ENCODE measurements at regions not wholly inside any gene's neighbourhood (a gene's known extent, or its start where the extent isn't known, plus 50 kb on each side); places are given as distances from the start of the nearest gene placed in this dataset.
"Not testable (repeated sequence)": the region's sequence is repeated elsewhere in the genome, so short reads cannot be mapped to it uniquely, and the experiment has no call there.

DNA sequence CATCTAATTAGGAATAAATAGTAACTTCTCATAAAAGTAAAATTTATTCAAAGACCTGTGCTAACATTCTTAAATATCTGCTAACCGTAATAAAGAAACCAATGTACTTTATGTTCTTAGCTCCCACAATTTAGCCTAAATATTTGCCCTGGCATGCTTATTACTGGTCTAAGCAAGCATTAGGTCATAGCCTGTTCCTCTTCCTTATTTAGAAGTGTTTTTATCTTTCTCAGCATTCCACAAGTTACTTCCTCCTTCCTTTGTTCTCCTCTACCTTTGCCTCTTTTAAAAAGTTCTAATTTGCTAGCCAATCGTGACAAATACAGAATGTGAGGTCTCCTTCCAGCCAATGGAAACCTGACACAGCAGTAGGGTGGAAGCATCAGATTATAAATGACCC is 173.3 kb downstream of the TEX13C start:
- DNase-seq; intact Hi-C loops (cut with DNase I, micrococcal nuclease); ATAC-seq: not testable (repeated sequence)

DNA sequence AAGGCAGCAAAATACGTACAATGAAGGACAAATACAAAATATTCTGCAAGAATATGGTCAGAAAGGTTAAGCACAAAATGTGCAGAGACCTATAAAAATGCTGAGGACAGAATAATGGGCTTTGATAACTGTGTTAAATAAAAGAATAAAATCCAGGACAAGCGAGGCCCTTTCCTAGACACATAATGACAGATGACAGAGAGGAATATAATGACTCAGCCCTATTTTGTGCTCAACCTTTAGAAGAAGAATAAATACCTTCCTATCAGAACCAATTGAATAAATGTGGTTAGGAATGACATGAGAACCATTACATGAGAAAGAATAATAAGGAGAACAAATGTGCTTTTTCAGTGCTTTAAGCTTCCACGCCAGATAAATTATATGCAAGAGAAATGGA is 178.0 kb downstream of the TEX13C start:
- DNase-seq, result no peak
- ATAC-seq, result no peak
- intact Hi-C loops (cut with DNase I, micrococcal nuclease), result no loop called here

GRCh38 chrX:125503769-125504168 is 184.1 kb downstream of the TEX13C start:
- intact Hi-C loops (cut with DNase I, micrococcal nuclease), result no loop called here
- ATAC-seq (no peak), DNase-seq (no peak)

DNA sequence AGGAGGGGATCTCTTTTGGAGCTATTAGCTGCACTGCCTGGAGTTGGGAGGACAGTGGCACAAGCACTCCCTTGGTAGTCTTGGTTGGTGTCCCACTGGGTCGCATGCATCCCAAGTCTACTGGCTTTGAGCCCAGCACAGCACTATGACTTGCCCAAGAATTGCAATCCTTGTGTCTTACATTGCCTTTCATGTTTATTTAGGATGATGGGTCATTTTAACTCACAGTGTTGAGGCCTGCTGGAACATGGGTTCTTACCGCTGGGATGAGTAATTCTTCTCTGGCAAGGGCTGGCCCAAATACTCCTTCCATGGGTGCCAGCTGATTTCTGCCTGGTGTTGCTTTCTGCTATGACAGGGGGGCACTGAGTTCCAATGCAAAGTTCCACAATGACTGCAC is 185.5 kb downstream of the TEX13C start:
- ATAC-seq, result no peak
- intact Hi-C loops (cut with DNase I, micrococcal nuclease), result no loop called here
- DNase-seq, result no peak

DNA sequence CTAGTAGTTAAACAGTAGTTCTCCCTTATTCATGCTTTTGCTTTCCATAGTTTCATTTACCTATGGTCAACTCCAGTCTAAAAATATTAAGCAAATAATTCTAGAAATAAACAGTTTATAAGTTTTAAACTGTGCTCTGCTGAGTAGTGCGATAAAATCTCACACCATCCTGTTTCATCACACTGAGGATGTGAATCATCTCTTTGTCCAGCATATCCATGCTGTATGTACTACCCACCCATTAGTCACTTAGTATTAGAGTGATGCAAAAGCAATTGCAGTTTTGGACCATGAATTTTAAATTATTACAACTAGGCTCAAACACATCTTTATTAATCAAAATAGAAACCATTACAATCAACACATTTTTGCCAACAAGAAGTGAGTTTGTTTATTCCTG is 187.4 kb downstream of the TEX13C start:
- ATAC-seq, result no peak
- intact Hi-C loops (cut with DNase I, micrococcal nuclease), result no loop called here

GRCh38 chrX:125520029-125520428 is 200.4 kb downstream of the TEX13C start:
- DNase-seq (no peak), ATAC-seq (no peak)
- intact Hi-C loops (cut with DNase I, micrococcal nuclease), result no loop called here

More for the DNA sequence above, 187.4 kb downstream of the TEX13C start:
- no peak for DNase-seq

GRCh38 chrX:125522752-125523151 is 203.1 kb downstream of the TEX13C start:
- intact Hi-C loops (cut with DNase I, micrococcal nuclease), result no loop called here
- DNase-seq, result no peak
- ATAC-seq, result no peak

DNA sequence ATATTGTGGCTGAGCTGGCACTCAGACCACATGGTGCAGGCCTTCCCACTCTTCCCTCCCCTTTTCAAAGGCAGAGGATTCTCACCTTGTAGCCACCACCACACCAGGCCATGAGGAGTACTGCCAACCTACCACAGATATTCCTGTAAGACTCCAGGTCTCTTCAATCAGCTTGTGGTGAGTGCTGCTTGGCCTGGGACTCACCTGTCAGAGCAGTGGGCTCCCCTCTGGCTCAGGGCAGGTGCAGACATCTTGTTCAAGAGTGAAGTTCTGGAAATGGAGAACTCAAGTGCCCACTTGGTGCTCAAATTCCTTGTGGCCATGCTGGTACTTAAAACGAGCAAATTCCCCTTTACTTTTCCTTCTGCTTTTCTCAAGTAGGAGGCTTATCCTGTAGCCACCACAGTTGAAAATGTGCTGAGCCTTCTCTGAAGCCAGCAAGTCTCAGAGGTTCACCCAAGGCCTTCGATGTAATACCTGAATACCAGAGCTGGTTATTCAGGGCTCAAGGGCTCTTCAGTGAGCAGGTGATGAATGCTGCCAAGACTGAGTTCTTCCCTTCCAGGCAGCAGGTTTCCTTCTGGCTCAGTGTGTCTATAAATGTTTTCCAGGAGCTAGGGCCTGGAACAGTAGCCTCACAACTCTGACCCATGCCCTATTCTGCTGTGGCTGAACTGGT is 212.9 kb downstream of the TEX13C start:
- intact Hi-C loops (cut with DNase I, micrococcal nuclease), result no loop called here
- ATAC-seq (no peak), DNase-seq (no peak)

DNA sequence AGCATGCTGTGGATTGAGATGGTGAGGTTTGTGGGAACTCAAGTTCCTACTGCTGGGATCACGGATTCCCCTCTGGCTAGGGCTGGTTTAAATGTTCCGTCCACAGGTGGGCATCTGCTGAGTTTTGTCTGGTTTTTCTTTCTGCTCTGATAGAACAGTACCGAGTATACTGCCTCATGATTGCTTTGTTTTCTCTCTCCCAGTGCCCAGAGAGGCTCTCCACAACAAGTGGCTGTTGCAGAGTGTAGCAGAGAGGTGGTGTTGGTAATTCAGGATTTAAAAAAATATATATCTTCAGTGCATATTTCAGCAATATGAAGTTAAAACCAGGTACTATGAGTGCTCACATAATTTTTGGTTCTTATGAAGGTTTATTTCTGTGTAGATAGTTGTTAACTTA is 213.7 kb downstream of the TEX13C start:
- no peak for DNase-seq

DNA sequence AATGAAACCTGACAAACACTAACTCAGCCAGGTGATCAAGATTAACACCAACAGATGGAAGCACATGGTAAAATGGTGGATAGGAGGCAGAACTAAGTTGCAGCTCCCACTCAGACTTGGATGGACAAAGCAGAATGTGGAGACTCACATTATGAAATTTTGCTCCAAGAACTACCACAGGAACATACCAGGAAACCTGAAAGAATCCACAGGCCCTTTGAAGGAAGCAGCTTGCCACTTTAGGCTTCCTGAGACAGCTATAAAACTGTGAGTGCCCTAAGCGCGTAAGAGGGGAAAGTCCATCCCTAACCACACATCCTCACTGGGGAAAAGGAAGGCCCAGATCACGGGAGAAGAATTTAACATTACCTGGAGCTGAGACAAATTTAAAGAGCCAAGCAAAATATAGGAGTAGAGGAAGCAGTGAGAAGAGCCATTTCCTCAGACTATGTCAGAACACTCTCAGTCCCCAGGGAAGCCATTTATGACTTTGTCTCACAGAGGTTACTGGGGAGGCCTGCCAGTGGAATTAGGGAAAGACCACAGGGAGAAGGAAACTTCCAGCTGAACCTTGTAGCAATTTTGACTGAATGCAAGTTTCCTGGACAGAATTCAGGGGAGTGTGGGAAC is 224.5 kb downstream of the TEX13C start:
- intact Hi-C loops (cut with DNase I, micrococcal nuclease), result no loop called here
- DNase-seq (no peak), ATAC-seq (no peak)

More for the DNA sequence above, 213.7 kb downstream of the TEX13C start:
- intact Hi-C loops (cut with DNase I, micrococcal nuclease), result no loop called here
- ATAC-seq, result no peak

GRCh38 chrX:125544856-125545255 is 225.2 kb downstream of the TEX13C start:
- intact Hi-C loops (cut with DNase I, micrococcal nuclease), result no loop called here
- ATAC-seq (no peak), DNase-seq (no peak)

- intact Hi-C loops (cut with DNase I, micrococcal nuclease), result no loop called here
- DNase-seq, result no peak
- ATAC-seq, result no peak
Observed at GRCh38 chrX:125577479-125577878, 257.8 kb downstream of the TEX13C start.

DNA sequence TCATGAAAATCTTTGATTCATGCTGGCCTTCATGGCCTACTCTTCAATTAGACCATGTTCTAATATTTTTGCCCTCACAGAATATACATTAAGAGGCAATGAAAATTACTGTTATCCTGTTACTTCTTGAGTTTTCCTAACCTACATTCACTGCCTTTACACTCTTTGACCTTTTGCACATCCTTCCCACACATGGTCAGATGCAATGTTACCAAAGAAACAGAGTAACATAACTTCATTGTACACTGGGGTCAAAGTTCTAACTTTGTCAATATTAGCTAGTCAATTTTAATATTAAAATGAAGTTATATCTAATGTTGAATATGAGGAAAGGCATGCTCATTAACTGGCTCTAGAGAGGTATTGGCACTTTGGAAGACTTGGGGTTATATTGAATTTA is 284.8 kb downstream of the TEX13C start:
- no peak for ATAC-seq

DNA sequence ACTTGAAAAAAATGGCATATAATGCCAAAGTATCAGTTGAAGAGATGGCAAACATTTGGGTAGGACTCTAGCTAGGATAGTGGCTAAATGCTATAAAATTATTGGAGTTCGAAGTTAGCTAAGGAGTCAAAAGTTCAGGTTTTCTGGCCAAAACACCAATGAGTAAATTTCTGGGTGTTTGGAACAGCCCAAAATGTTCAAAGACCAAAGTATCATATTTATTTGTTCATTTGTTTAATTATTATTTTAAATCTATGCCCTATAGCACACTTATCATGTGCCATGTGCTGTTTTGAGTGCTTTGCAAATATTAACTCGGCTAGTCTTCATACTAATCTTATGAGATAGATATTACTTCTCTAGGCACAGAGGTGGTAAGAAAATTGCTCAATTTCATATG is 285.5 kb downstream of the TEX13C start:
- DNase-seq (no peak), ATAC-seq (no peak)
- intact Hi-C loops (cut with DNase I, micrococcal nuclease), result no loop called here

More for the DNA sequence above, 284.8 kb downstream of the TEX13C start:
- intact Hi-C loops (cut with DNase I, micrococcal nuclease), result no loop called here
- DNase-seq, result no peak

DNA sequence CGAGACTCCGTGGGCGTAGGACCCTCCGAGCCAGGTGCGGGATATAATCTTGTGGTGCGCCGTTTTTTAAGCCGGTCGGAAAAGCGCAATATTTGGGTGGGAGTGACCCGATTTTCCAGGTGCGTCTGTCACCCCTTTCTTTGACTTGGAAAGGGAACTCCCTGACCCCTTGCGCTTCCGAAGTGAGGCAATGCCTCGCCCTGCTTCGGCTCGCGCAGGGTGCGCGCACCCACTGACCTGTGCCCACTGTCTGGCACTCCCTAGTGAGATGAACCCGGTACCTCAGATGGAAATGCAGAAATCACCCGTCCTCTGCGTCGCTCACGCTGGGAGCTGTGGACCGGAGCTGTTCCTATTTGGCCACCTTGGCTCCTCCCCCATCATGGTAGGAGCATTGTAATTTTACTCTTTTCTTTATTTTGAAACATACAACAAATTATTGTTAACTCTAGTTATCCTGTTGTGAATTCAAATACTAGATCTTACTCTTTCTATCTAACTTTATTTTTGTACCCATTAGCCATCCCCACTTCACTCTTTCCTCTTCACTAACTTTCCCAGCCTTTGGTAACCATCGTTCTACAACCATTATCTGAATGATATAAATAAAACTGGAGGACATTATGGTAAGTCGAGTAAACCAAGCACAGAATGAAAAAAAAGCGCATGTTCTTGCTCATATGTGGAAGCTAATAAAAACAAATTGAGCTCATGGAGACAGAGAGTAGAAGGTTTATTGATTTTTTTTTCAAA is 295.1 kb downstream of the TEX13C start:
- ATAC-seq; intact Hi-C loops (cut with DNase I, micrococcal nuclease); DNase-seq: not testable (repeated sequence)

DNA sequence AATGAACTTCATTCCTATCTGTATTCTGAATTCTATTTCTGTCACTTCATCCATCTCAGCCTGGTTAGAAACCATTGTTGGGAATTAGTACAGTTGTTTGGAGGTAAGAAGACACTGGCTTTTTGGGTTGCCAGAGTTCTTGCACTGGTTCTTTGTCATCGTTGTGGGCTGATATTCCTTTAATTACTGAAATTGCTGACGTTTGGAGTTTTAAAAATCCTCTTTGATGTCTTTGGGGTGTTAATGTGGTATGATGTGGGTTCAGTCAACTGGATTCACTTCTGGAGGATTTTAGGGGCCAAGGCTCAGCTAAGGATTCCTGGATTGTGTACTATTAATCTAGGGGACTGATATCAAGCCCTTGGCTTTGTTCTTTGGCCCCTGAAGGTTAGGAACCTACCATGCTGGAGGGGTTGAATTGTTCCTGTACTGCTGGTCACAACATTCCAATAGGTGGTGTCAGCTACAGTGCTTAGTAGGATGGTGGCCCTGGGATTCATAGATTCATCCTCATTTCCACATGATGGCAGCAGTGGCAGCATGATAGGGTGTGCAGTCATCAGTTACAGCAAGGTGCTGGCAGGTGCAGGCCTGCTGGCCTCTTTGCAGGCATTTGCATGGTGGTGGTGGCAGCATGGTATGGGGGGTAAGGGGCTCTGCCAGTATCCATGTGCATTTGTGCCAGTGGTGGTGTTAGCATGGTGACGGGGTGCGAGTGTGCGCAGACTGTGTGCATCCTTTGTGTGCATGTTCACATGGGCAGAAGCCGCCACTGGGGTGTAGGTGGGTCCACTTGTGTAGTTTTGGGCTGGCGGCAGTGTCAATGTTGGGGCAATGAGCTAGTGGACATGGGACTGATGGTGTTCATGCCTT is 301.3 kb downstream of the TEX13C start:
- DNase-seq, result no peak
- no peak for ATAC-seq
- intact Hi-C loops (cut with DNase I, micrococcal nuclease), result no loop called here

DNA sequence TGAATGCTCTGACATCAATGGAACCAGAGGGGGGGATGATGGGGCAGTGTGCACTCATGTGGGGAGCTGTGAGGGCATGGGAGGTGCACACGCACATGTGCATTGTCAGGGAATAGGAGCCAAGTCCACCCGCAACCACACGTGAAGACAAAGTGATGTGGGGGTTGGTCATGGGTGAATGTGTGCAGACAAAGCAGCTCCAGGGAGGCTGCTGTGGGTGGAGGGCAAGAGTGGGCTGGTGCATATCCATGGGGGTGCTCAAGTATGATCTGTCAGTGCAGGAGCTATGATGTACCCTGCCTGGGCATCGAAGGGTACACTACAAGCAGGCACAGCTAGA is 301.9 kb downstream of the TEX13C start:
- intact Hi-C loops (cut with DNase I, micrococcal nuclease), result no loop called here
- ATAC-seq (no peak), DNase-seq (no peak)

GRCh38 chrX:125622899-125623298 is 303.2 kb downstream of the TEX13C start:
- ATAC-seq (no peak), DNase-seq (no peak)
- intact Hi-C loops (cut with DNase I, micrococcal nuclease), result no loop called here

- intact Hi-C loops (cut with DNase I, micrococcal nuclease), result no loop called here
- no peak for DNase-seq
- ATAC-seq, result no peak
Observed at GRCh38 chrX:125627676-125628075, 308.0 kb downstream of the TEX13C start.

All from left colon (tissue), 2 donors.